PC-3 (cell line): ENCODE measurements at regions not wholly inside any gene's neighbourhood (a gene's known extent, or its start where the extent isn't known, plus 50 kb on each side); places are given as distances from the start of the nearest gene placed in this dataset.

Source experiments
- ATAC-seq: fragments of 200-7000 bp; cut with Tn5 transposase; 2 replicates; pipeline ENCODE4 v1.9.1; 2020; ENCODE audit warnings: mild to moderate bottlenecking, moderate library complexity
- BruUV-seq: library from RNA; stranded (reverse); fragments of 400-500 nt; replicated peaks from 2 replicates; lab custom pipeline; 2021; lab: Mats Ljungman, UMichigan
- CTCF ChIA-PET: fragments of 300-600 bp; sonication (Branson Sonifier 250); formaldehyde crosslinking; loops from one replicate; lab custom pipeline; 2022; ENCODE audit warnings: antibody characterized with exemption; lab: Charles Lee
- POLR2A ChIA-PET: fragments of 300-600 bp; sonication (Branson Sonifier 250); formaldehyde crosslinking; loops from one replicate; lab custom pipeline; 2022; ENCODE audit warnings: antibody characterized with exemption; ENCODE audit not compliant: unreplicated experiment; lab: Charles Lee
- DNase-seq: peaks from one replicate; pipeline ENCODE4 v3.0.0-alpha.2; 2015
- H2AFZ ChIP-seq: fragments of 300-600 bp; sonication (generic); 2 replicates; pipeline ENCODE4 v1.6.0; 2016; ENCODE audit warnings: antibody characterized with exemption, low read length
- H3F3A ChIP-seq: fragments of 300-600 bp; sonication (generic); one replicate; pipeline ENCODE4 v1.6.0; 2017; ENCODE audit warnings: antibody characterized with exemption, low read length, control low read depth, mild to moderate bottlenecking; ENCODE audit not compliant: unreplicated experiment
- H3K27ac ChIP-seq: fragments of 300-600 bp; sonication (generic); 2 replicates; pipeline ENCODE4 v1.5.1; 2016; ENCODE audit warnings: mild to moderate bottlenecking, low read length
- H3K27me3 ChIP-seq: fragments of 300-600 bp; sonication (generic); 2 replicates; pipeline ENCODE4 v1.6.1; 2016; ENCODE audit warnings: low read length, mixed read lengths
- H3K36me3 ChIP-seq: fragments of 300-600 bp; sonication (generic); 2 replicates; pipeline ENCODE4 v1.6.1; 2016; ENCODE audit warnings: low read depth, mixed run types, low read length, mixed read lengths
- H3K4me1 ChIP-seq: fragments of 300-600 bp; sonication (generic); 2 replicates; pipeline ENCODE4 v1.5.1; 2016; ENCODE audit warnings: low read length; ENCODE audit not compliant: insufficient read depth
- H3K4me2 ChIP-seq: fragments of 300-600 bp; sonication (generic); 2 replicates; pipeline ENCODE4 v1.6.0; 2016; ENCODE audit warnings: low read length
- H3K4me3 ChIP-seq: fragments of 300-600 bp; sonication (generic); 2 replicates; pipeline ENCODE4 v1.5.1; 2016; ENCODE audit warnings: mild to moderate bottlenecking, low read length, mixed read lengths
- H3K79me2 ChIP-seq: fragments of 300-600 bp; sonication (generic); 2 replicates; pipeline ENCODE4 v1.6.1; 2017; ENCODE audit warnings: low read length, mixed read lengths
- H3K9ac ChIP-seq: fragments of 300-600 bp; sonication (generic); 2 replicates; pipeline ENCODE4 v1.6.0; 2016; ENCODE audit warnings: mild to moderate bottlenecking, low read length
- H3K9me2 ChIP-seq: fragments of 300-600 bp; sonication (generic); replicated peaks from 2 replicates; pipeline ENCODE4 v1.6.1; 2016; ENCODE audit warnings: mixed run types, low read length, mixed read lengths
- H3K9me3 ChIP-seq: fragments of 300-600 bp; sonication (generic); 2 replicates; pipeline ENCODE4 v1.6.1; 2016; ENCODE audit warnings: low read length, mixed read lengths
- H4K20me1 ChIP-seq: fragments of 300-600 bp; sonication (generic); 2 replicates; pipeline ENCODE4 v1.6.1; 2016; ENCODE audit warnings: low read length, mixed read lengths
- EZH2 ChIP-seq: fragments of 300-600 bp; sonication (generic); IDR thresholded peaks from one replicate; pipeline ENCODE4 v1.6.1; 2017; ENCODE audit warnings: antibody characterized with exemption, mild to moderate bottlenecking, low read length; ENCODE audit not compliant: unreplicated experiment
- EZH2phosphoT487 ChIP-seq: fragments of 300-600 bp; sonication (generic); IDR thresholded peaks from 2 replicates; pipeline ENCODE4 v1.6.1; 2018; ENCODE audit warnings: mild to moderate bottlenecking, antibody characterized with exemption, low read length, borderline replicate concordance
- intact Hi-C: fragments of 100-400 bp; cut with micrococcal nuclease; formaldehyde crosslinking; loops from 2 replicates; pipeline ENCODE4 v1.9.0; 2023
- TF ChIP-seq, protein P1 (sequence below): fragments of 300-600 bp; sonication (generic); conservative IDR thresholded peaks from 2 replicates; pipeline ENCODE4 v1.5.1; 2017; ENCODE audit warnings: antibody characterized with exemption, low read depth, mild to moderate bottlenecking, low read length

DNA sequence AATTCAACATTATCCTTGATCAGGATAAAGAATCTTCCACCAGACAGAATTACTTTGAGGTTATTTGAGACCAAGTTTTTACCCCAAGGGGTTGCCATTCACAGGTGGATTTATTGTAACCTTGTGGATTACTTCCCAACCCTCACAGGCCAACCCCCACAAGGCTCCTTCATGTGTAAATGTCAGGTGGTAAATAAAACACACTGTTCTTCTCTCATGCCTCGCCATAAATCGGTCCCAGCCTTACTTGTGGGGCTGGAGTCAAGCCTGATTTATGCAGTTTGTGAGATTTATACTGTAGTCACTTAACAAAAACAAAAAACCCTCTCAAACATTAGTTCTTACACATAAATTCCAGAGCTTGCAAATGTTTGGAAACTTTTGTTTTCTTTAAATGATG, 98.6 kb upstream of the IRX3 start:
- no peaks in the 10 kb centered on the region for H3F3A ChIP-seq
- no peaks in the 10 kb centered on the region for H3K9me2 ChIP-seq
- ChIA-PET POLR2A (no interaction called here), CTCF (no interaction called here)
- ATAC-seq (no peak), DNase-seq (no peak)
- no peak overlapping the region for H3K27ac ChIP-seq
- H3K9ac ChIP-seq = no peak overlapping the region
- no peaks in the 10 kb centered on the region for H4K20me1 ChIP-seq
- H3K36me3 ChIP-seq = no peaks in the 10 kb centered on the region
- H3K79me2 ChIP-seq = no peaks in the 10 kb centered on the region
- H3K4me1 ChIP-seq = no peaks in the 10 kb centered on the region
- no peaks in the 10 kb centered on the region for H3K27me3 ChIP-seq
- BruUV-seq = no TSS peak
- intact Hi-C loops = no loop called here
- no peak overlapping the region for H2AFZ ChIP-seq
- TF ChIP-seq EZH2phosphoT487 = no peak
- TF ChIP-seq, protein P1, sequence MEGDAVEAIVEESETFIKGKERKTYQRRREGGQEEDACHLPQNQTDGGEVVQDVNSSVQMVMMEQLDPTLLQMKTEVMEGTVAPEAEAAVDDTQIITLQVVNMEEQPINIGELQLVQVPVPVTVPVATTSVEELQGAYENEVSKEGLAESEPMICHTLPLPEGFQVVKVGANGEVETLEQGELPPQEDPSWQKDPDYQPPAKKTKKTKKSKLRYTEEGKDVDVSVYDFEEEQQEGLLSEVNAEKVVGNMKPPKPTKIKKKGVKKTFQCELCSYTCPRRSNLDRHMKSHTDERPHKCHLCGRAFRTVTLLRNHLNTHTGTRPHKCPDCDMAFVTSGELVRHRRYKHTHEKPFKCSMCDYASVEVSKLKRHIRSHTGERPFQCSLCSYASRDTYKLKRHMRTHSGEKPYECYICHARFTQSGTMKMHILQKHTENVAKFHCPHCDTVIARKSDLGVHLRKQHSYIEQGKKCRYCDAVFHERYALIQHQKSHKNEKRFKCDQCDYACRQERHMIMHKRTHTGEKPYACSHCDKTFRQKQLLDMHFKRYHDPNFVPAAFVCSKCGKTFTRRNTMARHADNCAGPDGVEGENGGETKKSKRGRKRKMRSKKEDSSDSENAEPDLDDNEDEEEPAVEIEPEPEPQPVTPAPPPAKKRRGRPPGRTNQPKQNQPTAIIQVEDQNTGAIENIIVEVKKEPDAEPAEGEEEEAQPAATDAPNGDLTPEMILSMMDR = no peak
- H3K4me2 ChIP-seq = no peak overlapping the region
- no peaks in the 10 kb centered on the region for H3K9me3 ChIP-seq
- no peak overlapping the region for H3K4me3 ChIP-seq

- no TSS peak for BruUV-seq
- Histone ChIP-seq H3K27ac (no peak overlapping the region), H3K9me2 (no peaks in the 10 kb centered on the region), H4K20me1 (no peaks in the 10 kb centered on the region), H3F3A (no peaks in the 10 kb centered on the region), H3K9me3 (no peaks in the 10 kb centered on the region), H3K4me1 (no peaks in the 10 kb centered on the region), H3K4me3 (no peak overlapping the region), H2AFZ (no peak overlapping the region), H3K9ac (no peak overlapping the region), H3K27me3 (no peaks in the 10 kb centered on the region), H3K4me2 (no peak overlapping the region), H3K36me3 (no peaks in the 10 kb centered on the region), H3K79me2 (no peaks in the 10 kb centered on the region)
- CTCF ChIA-PET = no interaction called here
- POLR2A ChIA-PET = no interaction called here
- DNase-seq = no peak
- intact Hi-C loops = no loop called here
- ATAC-seq = no peak
- TF ChIP-seq EZH2 = no peak
- no peak for TF ChIP-seq EZH2phosphoT487
- TF ChIP-seq, protein P1 = no peak
Observed at GRCh38 chr16:54381601-54382313, 95.2 kb upstream of the IRX3 start.

DNA sequence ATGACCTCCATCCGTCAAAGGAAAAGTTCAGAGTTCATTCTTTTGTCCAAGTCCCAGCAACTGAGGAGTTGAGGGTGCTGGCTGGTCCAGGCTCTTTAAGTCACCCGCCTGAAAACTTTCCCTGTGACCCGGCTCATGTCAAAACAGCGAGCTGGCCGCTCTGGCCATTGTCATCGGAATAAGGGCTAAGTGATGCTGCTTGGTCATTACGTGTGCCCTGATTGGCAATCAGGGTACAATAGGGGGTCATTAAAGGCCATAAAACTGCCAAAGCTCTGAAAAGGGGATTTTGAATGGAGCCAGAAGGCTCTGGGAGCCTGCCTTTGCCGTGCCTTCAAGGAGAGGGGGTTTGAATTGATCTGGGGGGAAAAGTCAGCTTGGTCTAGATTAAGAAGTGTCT, 88.5 kb upstream of the IRX3 start:
- Histone ChIP-seq H3K4me1 (no peaks in the 10 kb centered on the region), H3K27me3 (no peaks in the 10 kb centered on the region), H4K20me1 (no peaks in the 10 kb centered on the region), H3K4me2 (no peak overlapping the region), H3K9ac (no peak overlapping the region), H3K9me2 (no peaks in the 10 kb centered on the region), H3K79me2 (no peaks in the 10 kb centered on the region), H3F3A (no peaks in the 10 kb centered on the region), H3K36me3 (no peaks in the 10 kb centered on the region), H2AFZ (no peak overlapping the region), H3K4me3 (no peak overlapping the region), H3K27ac (no peak overlapping the region), H3K9me3 (no peaks in the 10 kb centered on the region)
- ChIA-PET CTCF (no interaction called here), POLR2A (no interaction called here)
- intact Hi-C loops = no loop called here
- DNase-seq = no peak
- BruUV-seq = no TSS peak
- TF ChIP-seq EZH2 (no peak), EZH2phosphoT487 (no peak)
- TF ChIP-seq, protein P1 = no peak
- ATAC-seq = no peak
